Amniotic stem cell (primary cell): ENCODE measurements at regions not wholly inside any gene's neighbourhood (a gene's known extent, or its start where the extent isn't known, plus 50 kb on each side); places are given as distances from the start of the nearest gene placed in this dataset.

Experiments used
- DNase-seq: peaks from one replicate; lab custom pipeline; 2025; lab: John Stamatoyannopoulos, UW

DNA sequence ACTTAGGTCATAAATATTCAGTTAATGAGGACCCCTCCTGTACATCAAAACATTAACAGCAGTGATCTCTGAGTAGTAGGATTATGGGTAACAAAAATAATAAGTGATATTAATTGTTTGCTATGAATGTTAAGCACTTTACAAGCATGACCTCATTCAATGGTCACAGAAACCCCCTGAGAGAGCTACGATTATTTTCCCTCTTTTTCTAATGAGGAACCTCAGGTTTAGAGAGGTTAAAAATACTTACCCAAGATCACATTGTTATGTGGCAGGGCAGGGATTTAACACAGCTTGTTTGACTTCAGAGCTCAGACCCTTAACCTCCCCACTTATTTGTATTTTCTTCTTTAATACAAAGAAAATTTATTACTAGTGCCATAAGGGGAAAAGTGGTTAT is 228.2 kb downstream of the TBL1XR1 start:
- no peak for DNase-seq

- no peak for DNase-seq
These were observed 228.7 kb downstream of the TBL1XR1 start for GRCh38 chr3:176968631-176969030.

- no peak for DNase-seq
These were observed 229.8 kb downstream of the TBL1XR1 start for GRCh38 chr3:176967522-176967921.

GRCh38 chr3:176964661-176965060 is 232.6 kb downstream of the TBL1XR1 start:
- DNase-seq: no peak

GRCh38 chr3:176961916-176962315 is 235.4 kb downstream of the TBL1XR1 start:
- no peak for DNase-seq

- DNase-seq: no peak
These were observed 237.4 kb downstream of the TBL1XR1 start for GRCh38 chr3:176959867-176960266.

DNA sequence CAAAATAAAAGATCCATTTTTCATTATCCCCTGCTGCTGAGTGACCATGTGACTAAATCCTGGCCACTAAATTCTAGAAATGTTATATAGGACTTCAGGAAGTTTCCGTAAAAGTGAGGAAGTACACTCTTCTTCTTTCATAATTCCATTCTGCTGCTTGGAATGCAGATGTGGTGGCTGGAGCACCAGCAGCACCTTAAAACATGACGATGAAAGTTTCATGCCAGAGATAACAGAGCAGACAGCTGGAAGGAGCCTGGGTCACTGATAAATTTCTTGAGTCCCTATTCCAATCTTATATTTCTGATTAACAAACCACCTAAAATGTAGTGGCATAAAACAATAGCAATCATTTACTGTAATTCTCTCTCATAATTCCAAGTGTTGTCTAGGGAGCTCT is 238.7 kb downstream of the TBL1XR1 start:
- DNase-seq: no peak

DNA sequence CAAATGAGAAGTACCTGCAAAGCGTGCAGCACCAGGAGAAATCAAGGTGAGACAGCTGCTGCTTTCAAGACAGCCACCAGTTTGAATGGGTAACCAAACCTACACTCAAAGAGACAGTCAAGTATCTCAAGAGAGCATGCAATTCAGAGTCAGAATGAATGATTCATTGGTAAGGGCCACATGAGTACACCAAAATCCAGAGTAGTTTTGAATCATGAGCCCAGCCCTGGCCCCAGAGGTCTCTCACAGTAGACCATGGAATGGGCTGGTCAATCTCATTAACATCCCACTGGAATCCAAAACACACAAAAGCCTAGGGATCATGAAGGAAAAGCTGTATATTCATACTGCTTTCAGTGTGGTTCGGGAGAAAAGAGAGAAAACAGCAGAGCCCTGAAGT is 242.8 kb downstream of the TBL1XR1 start:
- no peak for DNase-seq

DNA sequence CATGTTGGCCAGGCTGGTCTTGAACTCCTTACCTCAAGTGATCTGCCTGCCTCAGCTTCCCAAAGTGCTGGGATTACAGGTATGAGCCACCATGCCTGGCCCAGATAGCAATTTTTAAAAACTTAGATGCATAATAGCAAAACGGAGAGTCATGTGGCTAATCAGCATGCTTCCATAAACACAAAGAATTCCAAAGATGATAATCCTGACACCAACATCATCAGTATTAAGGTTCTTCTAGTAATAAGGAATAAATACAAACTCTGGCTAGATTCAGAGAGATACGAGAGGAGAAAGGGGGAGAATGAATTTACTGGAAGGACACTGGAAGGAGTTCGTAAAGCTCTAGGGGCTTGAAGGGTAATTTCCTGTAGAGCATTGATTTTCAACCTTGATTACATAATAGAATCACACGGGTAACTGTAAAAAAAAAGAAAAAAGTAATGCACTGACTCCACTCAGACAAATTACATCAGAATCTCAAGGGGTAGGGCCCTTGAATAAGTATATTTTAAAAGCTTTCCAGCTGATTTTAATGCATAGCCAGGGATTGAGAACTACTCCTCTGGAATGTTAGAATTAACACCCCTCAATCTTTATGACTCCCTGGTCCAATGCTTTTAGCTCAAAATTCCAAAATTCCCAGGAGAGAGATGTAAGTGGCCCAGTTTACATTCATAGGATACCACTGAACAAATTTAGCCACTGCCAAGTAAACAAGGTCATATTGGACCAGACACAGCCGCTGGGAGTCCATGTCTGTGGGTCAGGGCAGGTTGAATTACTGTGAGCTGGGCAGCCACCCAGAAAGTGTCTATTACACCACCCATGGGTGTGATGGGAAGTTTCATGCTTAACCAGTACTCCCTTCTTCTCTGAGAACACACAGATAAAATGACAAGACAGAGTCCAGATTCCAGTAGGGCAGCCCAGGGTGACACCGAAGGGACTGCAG is 243.9 kb downstream of the TBL1XR1 start:
- no peak for DNase-seq

- peak; percentile 4 for DNase-seq
These were observed 245.5 kb downstream of the TBL1XR1 start for GRCh38 chr3:176951586-176952292.

- no peak for DNase-seq
These were observed 246.1 kb downstream of the TBL1XR1 start for GRCh38 chr3:176951144-176951543.

DNA sequence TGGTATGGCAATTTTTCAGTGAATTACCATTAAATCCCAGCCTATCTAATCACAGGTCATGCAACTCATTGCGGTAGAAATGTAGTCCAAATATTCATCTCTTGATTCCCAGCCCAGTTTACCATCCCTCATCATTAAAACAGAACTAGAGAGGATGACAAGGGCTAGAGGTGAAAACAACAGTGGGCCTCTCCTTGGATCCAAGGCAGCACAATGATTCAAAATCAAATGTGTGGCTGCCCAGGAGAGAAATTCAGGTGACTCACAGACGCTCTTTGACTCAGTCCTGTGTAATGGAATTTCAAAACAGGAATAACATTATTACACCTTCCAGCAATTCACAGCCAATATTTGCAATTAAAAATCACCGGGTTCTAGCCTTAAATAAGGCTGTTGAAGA is 246.5 kb downstream of the TBL1XR1 start:
- no peak for DNase-seq

- no peak for DNase-seq
These were observed 249.1 kb downstream of the TBL1XR1 start for GRCh38 chr3:176948151-176948550.

DNA sequence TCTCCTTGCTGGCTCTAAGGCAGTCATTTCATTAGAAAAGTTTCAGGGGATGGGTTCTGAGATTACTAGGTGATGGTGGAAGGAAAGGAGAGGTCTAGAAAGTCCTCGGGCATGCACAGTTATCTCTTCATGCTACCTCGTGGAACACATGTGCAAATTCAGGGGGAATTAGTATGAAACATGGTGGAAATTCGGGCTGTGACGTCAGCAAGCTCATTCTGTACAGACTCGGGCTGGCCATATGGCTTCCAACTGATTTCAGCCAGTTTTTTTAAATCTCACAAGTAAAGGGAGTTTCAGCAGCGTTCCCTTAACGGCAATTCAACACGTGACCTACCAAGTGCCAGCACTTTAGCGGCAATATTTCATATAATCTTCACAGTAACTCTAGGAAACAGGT is 251.1 kb downstream of the TBL1XR1 start:
- no peak for DNase-seq

- no peak for DNase-seq
These were observed 255.0 kb downstream of the TBL1XR1 start for GRCh38 chr3:176942305-176942704.

DNA sequence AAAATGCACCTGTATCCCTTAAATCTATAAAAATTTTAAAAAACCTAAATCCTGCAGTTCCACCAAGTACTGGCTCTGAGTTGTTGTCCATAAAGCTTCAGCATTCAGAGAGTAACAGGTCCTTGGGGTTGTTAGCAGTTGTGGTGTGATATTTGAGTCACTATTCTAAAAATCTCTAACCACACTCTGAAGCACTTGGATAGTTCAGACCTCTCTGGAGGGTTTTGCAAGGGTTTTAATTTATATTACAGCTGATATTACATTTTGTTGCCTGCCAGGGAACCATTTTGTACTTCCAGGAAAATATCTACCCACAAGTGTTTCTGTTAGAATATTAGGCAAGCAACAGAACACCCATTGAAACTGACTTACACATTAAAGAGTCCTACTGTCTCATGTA is 255.6 kb downstream of the TBL1XR1 start:
- DNase-seq: no peak

- DNase-seq: peak; percentile 57
These were observed 258.1 kb downstream of the TBL1XR1 start for GRCh38 chr3:176939022-176939817.

- no peak for DNase-seq
These were observed 259.3 kb downstream of the TBL1XR1 start for GRCh38 chr3:176937994-176938393.

GRCh38 chr3:176937541-176937940 is 259.7 kb downstream of the TBL1XR1 start:
- no peak for DNase-seq

- DNase-seq: no peak
These were observed 261.9 kb downstream of the TBL1XR1 start for GRCh38 chr3:176935194-176935888.

DNA sequence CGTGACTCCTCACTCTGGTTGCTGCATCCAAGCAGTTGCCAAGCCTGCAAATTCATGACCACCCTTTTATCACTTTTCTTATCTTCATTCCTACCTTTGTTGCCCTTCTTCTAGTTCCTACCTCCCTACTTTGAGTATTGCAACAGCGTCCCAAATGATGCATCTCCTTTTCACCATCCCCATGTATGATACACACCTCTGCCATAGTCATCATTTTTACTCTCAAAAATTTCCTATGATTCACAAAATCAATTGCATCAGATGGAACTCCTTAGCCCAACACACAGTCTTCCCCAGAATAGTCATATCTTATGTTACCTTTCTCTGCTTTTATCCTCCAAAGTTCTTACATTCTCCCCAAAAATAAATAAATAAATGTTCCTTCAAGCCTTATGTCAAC is 262.6 kb downstream of the TBL1XR1 start:
- DNase-seq: no peak

DNA sequence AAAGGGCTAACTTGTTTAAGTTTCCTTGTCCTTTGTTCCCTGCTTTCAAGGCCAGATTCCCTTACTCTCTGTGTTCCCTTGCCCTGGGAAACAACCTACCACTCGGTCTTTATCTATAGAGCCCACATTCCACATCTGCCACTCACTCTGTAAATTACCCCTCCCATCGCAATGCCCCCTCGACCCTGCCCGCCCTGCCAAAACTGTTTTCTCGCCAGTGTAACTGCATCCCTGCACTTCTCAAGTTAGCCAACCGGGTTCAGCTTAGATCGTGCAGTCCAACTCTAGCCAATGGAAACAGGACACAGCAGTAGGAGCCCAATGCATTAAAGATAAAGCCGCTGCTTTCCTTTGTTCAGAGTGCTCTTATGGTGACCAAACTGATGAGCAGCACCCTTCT is 263.6 kb downstream of the TBL1XR1 start:
- DNase-seq: no peak
